ENCODE measurements at regions not wholly inside any gene's neighbourhood (a gene's known extent, or its start where the extent isn't known, plus 50 kb on each side); places are given as distances from the start of the nearest gene placed in this dataset.
"Not testable (repeated sequence)": the region's sequence is repeated elsewhere in the genome, so short reads cannot be mapped to it uniquely, and the experiment has no call there.

DNA sequence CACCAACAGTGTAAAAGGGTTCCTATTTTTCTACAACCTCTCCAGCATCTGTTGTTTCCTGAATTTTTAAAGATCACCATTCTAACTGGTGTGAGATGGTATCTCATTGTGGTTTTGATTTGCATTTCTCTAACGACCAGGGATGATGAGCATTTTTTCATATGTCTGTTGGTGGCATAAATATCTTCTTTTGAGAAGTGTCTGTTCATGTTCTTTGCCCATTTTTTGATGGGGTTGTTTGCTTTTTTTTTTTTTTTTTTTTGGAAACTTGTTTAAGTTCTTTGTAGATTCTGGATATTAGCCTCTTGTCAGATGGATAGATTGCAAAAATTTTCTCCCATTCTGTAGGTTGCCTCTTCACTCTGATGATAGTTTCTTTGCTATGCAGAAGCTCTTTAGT lies 145.5 kb upstream of the PLXNC1 start:
- not testable (repeated sequence) for TF ChIP-seq POLR2A (IDR thresholded peaks at IDR 0.05)
- TF ChIP-seq, protein P1, sequence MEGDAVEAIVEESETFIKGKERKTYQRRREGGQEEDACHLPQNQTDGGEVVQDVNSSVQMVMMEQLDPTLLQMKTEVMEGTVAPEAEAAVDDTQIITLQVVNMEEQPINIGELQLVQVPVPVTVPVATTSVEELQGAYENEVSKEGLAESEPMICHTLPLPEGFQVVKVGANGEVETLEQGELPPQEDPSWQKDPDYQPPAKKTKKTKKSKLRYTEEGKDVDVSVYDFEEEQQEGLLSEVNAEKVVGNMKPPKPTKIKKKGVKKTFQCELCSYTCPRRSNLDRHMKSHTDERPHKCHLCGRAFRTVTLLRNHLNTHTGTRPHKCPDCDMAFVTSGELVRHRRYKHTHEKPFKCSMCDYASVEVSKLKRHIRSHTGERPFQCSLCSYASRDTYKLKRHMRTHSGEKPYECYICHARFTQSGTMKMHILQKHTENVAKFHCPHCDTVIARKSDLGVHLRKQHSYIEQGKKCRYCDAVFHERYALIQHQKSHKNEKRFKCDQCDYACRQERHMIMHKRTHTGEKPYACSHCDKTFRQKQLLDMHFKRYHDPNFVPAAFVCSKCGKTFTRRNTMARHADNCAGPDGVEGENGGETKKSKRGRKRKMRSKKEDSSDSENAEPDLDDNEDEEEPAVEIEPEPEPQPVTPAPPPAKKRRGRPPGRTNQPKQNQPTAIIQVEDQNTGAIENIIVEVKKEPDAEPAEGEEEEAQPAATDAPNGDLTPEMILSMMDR (IDR thresholded peaks at IDR 0.05) = not testable (repeated sequence)
